GM18502 (cell line): ENCODE measurements at regions not wholly inside any gene's neighbourhood (a gene's known extent, or its start where the extent isn't known, plus 50 kb on each side); places are given as distances from the start of the nearest gene placed in this dataset.

Experiments used
- ATAC-seq: cut with Tn5 transposase; IDR thresholded peaks from one replicate; pipeline ENCODE4 v1.9.1; 2021; ENCODE audit warnings: mild to moderate bottlenecking; ENCODE audit not compliant: unreplicated experiment, poor library complexity

DNA sequence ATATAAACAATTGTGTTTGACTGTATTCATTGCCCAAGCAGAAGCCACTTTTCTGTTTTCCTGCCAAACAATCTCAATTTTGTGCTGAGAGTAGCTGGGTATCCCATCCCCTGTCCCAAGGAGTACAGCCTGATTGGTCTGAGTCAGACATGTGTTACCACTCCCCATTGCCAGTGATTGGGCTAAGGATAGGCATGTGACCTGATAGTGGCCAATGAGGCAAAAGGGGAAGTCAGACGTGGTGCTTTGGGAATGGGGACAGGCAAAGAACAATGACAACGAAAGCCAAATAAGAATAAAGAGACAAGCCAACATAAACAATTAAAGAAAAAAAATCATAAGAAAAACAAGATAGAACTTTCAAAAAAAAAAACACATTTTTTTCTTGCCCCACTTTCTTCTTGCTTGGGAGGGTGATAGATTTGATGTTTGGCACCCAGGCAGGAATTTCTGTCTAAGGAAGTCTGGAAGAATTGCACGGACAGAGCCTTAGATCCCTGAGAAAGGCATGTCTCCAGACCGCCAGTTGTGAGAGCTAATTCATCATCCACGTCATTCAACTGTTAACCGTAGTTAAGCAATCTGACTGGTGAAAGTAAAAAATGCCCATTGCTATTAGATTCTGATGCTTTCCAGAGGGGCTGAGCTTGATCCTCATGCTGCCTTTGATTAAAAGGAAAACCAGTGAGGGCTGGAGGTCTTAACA lies 626.6 kb upstream of the TMEM132C start:
- ATAC-seq, result no peak

- no peak for ATAC-seq
Measured at GRCh38 chr12:127642208-127642607, 624.8 kb upstream of the TMEM132C start.

DNA sequence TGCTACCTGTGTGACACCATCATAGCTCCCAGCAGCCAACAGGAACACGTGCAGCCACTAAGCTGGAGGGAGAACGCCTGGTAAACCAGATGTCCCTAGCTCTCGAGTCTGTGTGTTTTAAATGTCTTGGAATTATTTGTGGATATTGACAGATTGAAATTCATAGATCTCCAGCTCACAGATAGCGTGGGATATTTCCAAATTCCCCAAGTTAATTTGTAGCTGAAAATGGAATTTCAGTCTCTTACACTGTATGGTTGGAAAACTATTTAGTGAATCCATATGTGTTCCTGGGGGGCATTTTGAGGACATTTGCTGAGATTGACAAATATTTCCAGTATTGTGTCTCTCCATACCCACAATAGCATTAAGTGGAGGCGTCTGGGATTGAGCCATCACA lies 618.6 kb upstream of the TMEM132C start:
- ATAC-seq, result no peak

- no peak for ATAC-seq
Measured at GRCh38 chr12:127649961-127650360, 617.0 kb upstream of the TMEM132C start.

- ATAC-seq, result no peak
Measured at GRCh38 chr12:127650626-127651025, 616.3 kb upstream of the TMEM132C start.

DNA sequence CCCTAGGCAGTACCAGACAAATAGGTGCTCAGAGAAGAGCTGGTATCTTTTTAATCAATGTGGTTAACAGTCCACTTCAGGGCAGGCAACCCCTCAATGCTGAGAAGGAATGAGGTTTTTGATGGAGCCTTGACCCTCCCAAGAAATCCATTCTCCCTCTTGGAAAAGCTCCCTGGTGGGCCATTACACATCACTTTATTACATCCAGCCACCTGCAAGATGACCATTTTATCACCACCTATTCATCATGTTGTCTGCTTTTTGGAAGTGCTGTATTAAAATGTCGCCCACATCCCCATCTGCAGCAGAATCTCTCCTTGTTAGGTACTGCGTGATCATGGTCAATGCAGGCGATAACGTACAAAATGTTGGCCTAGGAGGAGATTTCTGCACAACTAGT lies 614.7 kb upstream of the TMEM132C start:
- no peak for ATAC-seq

DNA sequence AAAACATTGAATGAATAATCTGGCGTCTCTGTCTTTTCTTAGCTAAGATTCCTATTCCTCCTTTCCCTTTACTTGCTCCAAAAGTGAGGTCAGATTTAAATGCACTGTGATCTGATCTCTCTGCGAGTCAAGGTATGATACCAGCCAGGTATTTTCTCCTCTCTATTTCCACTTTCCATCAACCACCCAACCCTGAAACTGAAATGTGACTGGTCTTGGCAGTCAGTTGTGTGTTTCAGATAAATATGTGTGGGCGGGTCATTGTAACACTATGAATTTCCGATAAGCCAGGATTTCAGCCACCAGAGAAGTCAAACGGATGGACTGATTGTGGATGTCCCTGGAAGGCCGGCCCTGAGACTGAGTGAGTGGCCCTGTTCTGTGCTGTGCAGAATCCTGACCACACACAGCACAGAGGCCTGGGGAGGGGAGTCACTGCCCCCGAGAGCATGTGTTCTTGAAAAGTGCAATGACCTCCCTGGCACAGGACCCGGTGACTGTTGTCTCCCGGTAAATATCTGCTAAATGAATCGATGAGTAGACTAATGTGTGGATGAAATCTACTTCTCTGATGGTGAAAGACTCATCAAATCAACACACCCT lies 612.5 kb upstream of the TMEM132C start:
- ATAC-seq, result no peak

GRCh38 chr12:127655691-127656090 lies 611.3 kb upstream of the TMEM132C start:
- no peak for ATAC-seq

- no peak for ATAC-seq
Measured at GRCh38 chr12:127656266-127656665, 610.7 kb upstream of the TMEM132C start.

- no peak for ATAC-seq
Measured at GRCh38 chr12:127657036-127657435, 609.9 kb upstream of the TMEM132C start.

GRCh38 chr12:127660961-127661360 lies 606.0 kb upstream of the TMEM132C start:
- no peak for ATAC-seq

- ATAC-seq, result no peak
Measured at GRCh38 chr12:127663716-127664115, 603.3 kb upstream of the TMEM132C start.

DNA sequence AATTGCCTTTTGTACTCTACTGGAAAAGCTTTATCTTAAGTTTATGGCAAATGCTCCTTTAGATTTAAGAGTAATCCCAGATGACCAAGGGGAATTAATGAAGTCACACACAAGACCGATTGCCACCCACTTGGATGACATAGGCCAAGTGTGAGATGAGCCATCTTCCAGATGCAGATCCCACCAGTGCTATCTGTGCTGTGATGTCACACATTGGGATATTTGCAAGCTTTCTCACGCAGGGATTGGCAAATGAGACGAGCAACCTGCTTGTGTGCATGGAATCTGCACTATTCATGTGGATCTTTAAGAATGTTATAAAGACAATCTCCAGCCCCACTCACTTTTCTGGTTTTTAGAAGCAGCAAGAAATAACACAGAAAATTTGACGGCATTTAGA lies 602.1 kb upstream of the TMEM132C start:
- ATAC-seq, result no peak

- ATAC-seq, result no peak
Measured at GRCh38 chr12:127667131-127667685, 599.8 kb upstream of the TMEM132C start.

DNA sequence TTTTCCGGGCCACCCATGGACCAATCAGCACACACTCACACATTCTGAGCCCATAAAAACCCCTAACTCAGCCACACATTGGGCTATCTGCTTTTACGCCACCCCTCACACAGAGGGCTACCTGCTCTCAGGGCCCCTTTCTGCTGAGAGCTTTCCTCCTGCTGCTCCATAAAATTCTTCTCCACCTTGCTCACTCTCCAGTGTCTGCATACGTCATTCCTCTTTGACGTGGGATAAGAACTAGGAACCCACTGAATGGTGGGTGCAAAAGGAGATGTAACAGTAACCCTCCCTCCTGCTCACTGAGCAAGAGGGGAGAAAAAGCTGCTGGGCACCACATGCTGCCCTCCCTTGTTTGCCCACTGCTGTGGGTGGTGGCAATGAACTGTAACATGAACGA lies 596.7 kb upstream of the TMEM132C start:
- ATAC-seq, result no peak

GRCh38 chr12:127670796-127671195 lies 596.2 kb upstream of the TMEM132C start:
- ATAC-seq, result no peak

DNA sequence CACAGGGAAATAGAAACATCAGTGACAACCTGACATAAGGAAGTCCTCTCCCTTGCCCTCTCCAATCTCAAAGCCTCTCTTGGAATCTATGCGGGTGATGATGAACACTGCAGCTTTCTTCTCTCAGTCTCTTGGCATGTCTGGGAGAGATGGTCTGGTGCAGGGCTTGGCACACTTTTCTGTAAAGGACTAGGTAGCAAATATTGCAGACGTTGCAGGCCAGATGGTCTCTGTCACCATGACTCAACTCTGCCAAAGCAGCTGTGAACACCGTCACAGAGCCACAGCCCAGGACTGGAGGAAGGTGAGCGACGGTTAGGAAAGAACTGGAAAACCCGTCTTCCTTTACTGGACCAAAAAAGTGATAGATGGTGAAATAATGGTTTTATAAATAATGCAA lies 591.0 kb upstream of the TMEM132C start:
- no peak for ATAC-seq

DNA sequence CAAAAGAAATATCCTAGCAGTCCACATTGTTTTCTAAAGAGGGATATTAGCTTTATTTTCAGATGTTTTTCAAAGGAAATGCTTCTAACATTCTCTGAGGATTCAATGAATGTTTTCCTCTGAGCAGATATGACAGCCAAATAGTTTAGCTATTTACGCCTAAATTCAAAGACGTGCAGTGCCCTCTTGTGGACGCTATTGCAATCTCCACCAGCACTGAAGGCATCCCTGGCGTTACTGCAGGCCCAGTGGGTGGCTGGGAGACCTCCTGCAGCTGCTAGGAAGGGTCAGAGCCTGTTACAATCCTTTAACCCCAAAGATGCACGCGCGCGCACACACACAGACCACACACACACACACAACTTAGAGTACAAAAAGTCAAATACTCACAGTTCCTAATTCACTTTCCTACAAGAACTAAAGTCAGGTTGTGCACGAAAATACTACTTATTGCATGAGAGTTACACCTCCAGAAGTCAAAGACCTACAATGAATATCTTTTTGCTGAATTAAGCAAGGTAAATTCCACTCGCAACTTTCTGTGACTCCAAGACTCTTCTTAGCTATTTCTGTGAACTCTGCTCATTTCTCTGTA lies 589.3 kb upstream of the TMEM132C start:
- no peak for ATAC-seq

GRCh38 chr12:127678945-127679344 lies 588.0 kb upstream of the TMEM132C start:
- no peak for ATAC-seq

DNA sequence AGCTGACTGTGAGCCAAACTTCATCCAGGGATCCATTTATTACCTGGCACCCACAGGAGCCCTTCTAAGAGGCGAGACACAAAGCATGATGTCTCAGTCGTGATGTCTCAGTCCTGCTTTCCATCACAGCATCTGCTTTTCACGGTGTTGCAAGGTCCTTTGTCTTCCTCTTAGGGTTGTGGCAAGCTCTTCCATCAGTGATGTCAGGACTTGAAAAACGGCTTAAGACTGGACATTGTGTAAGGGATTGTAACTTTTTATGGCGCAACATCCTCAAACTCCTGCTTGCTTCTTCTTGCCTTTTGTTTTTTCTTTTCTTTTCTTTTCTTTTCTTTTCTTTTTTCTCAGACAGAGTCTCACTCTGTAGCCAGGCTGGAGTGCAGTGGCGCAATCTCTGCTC lies 586.5 kb upstream of the TMEM132C start:
- no peak for ATAC-seq

- ATAC-seq, result no peak
Measured at GRCh38 chr12:127681151-127681754, 585.7 kb upstream of the TMEM132C start.
